Mesodermal cell (in vitro differentiated cells): ENCODE measurements at regions not wholly inside any gene's neighbourhood (a gene's known extent, or its start where the extent isn't known, plus 50 kb on each side); places are given as distances from the start of the nearest gene placed in this dataset.
"Not testable (repeated sequence)": the region's sequence is repeated elsewhere in the genome, so short reads cannot be mapped to it uniquely, and the experiment has no call there.

Experiments used
- H3K27ac ChIP-seq: 2 replicates; pipeline ENCODE4 v1.7.0; 2013; ENCODE audit warnings: mild to moderate bottlenecking, low read depth, low read length, moderate library complexity; ENCODE audit not compliant: severe bottlenecking
- H3K36me3 ChIP-seq: 2 replicates; pipeline ENCODE4 v1.7.1; 2013; ENCODE audit warnings: mild to moderate bottlenecking, low read length, moderate library complexity; ENCODE audit not compliant: control insufficient read depth, insufficient read depth
- H3K4me1 ChIP-seq: one replicate; pipeline ENCODE4 v1.7.1; 2013; ENCODE audit warnings: mild to moderate bottlenecking, low read length; ENCODE audit not compliant: insufficient read depth, control insufficient read depth, poor library complexity, severe bottlenecking
- H3K4me3 ChIP-seq: 2 replicates; pipeline ENCODE4 v1.7.0; 2013; ENCODE audit warnings: low read length, control low read depth, mild to moderate bottlenecking; ENCODE audit not compliant: insufficient read depth, poor library complexity, severe bottlenecking; ENCODE audit errors: extremely low read depth
- H3K9me3 ChIP-seq: 2 replicates; pipeline ENCODE4 v1.7.1; 2013; ENCODE audit warnings: mild to moderate bottlenecking, low read length, moderate library complexity; ENCODE audit not compliant: control insufficient read depth
- WGBS, 2 experiments: methylation state at CpG; one replicate each; pipeline ENCODE4 v1.1.5; 2013; ENCODE audit warnings: missing lambda C conversion rate in 2 of 2; ENCODE audit not compliant: insufficient coverage in 2 of 2; 5-methylcytosine and 5-hydroxymethylcytosine counted together

GRCh38 chr20:4470375-4470774, 215.9 kb upstream of the PRNP start:
- H3K4me3 ChIP-seq: no peak overlapping the region
- 80% methylated on average over 2 of the region's 3 CpGs; no CpG with 5 or more reads in 1 of the 2 experiments for WGBS, 2 experiments
- H3K4me1 ChIP-seq: peaks cover 8% of the 10 kb centered on the region
- H3K27ac ChIP-seq: no peak overlapping the region
- H3K36me3 ChIP-seq: no peaks in the 10 kb centered on the region
- no peaks in the 10 kb centered on the region for H3K9me3 ChIP-seq

- no peaks in the 10 kb centered on the region for H3K36me3 ChIP-seq
- no peaks in the 10 kb centered on the region for H3K9me3 ChIP-seq
- H3K4me3 ChIP-seq: no peak overlapping the region
- no peak overlapping the region for H3K27ac ChIP-seq
- H3K4me1 ChIP-seq: peaks cover 8% of the 10 kb centered on the region
- WGBS, 2 experiments: 100% methylated on average over 1 of the region's 4 CpGs; no CpG with 5 or more reads in 1 of the 2 experiments
Measured at GRCh38 chr20:4469910-4470309, 216.3 kb upstream of the PRNP start.

GRCh38 chr20:4468114-4468513, 218.1 kb upstream of the PRNP start:
- Histone ChIP-seq H3K4me1 (peaks cover 4% of the 10 kb centered on the region), H3K36me3 (no peaks in the 10 kb centered on the region), H3K27ac (no peak overlapping the region), H3K9me3 (no peaks in the 10 kb centered on the region), H3K4me3 (no peak overlapping the region)
- 100% methylated on average over 1 of the region's 1 CpG for WGBS, 2 experiments

- Histone ChIP-seq H3K36me3 (no peaks in the 10 kb centered on the region), H3K4me3 (no peak overlapping the region), H3K9me3 (no peaks in the 10 kb centered on the region), H3K4me1 (peaks cover 4% of the 10 kb centered on the region), H3K27ac (no peak overlapping the region)
- WGBS, 2 experiments: 93 to 100% methylated on average over 2 of the region's 4 CpGs
Measured at GRCh38 chr20:4465855-4466545, 216.9 kb upstream of the ADRA1D start.

GRCh38 chr20:4465212-4465611, 216.1 kb upstream of the ADRA1D start:
- no peaks in the 10 kb centered on the region for H3K9me3 ChIP-seq
- WGBS, 2 experiments: no CpG with 5 or more reads among the region's 1 CpG
- no peaks in the 10 kb centered on the region for H3K36me3 ChIP-seq
- peaks cover 4% of the 10 kb centered on the region for H3K4me1 ChIP-seq
- H3K27ac ChIP-seq: no peak overlapping the region
- no peak overlapping the region for H3K4me3 ChIP-seq

- not testable (repeated sequence) for H3K36me3 ChIP-seq, H3K27ac ChIP-seq, H3K4me1 ChIP-seq, H3K4me3 ChIP-seq, H3K9me3 ChIP-seq
- WGBS, 2 experiments: 100% methylated on average over 1 of the region's 1 CpG; no CpG with 5 or more reads in 1 of the 2 experiments
Measured at GRCh38 chr20:4462801-4463200, 213.7 kb upstream of the ADRA1D start.

- no peaks in the 10 kb centered on the region for H3K9me3 ChIP-seq
- no peaks in the 10 kb centered on the region for H3K4me1 ChIP-seq
- H3K27ac ChIP-seq: no peak overlapping the region
- H3K4me3 ChIP-seq: no peak overlapping the region
- H3K36me3 ChIP-seq: no peaks in the 10 kb centered on the region
Measured at GRCh38 chr20:4459081-4459480, 210.0 kb upstream of the ADRA1D start.

GRCh38 chr20:4457566-4458543, 208.8 kb upstream of the ADRA1D start:
- Histone ChIP-seq H3K4me1 (no peaks in the 10 kb centered on the region), H3K4me3 (no peak overlapping the region), H3K27ac (no peak overlapping the region), H3K9me3 (no peaks in the 10 kb centered on the region), H3K36me3 (no peaks in the 10 kb centered on the region)
- WGBS, 2 experiments: 94% methylated on average over 2 of the region's 2 CpGs; no CpG with 5 or more reads in 1 of the 2 experiments

- WGBS, 2 experiments: 95% methylated on average over 3 of the region's 4 CpGs; no CpG with 5 or more reads in 1 of the 2 experiments
- no peak overlapping the region for H3K27ac ChIP-seq
- no peaks in the 10 kb centered on the region for H3K9me3 ChIP-seq
- no peaks in the 10 kb centered on the region for H3K36me3 ChIP-seq
- no peak overlapping the region for H3K4me3 ChIP-seq
- no peaks in the 10 kb centered on the region for H3K4me1 ChIP-seq
Measured at GRCh38 chr20:4455996-4456395, 206.9 kb upstream of the ADRA1D start.

- H3K36me3 ChIP-seq: no peaks in the 10 kb centered on the region
- no peak overlapping the region for H3K4me3 ChIP-seq
- H3K9me3 ChIP-seq: no peaks in the 10 kb centered on the region
- H3K4me1 ChIP-seq: no peaks in the 10 kb centered on the region
- no peak overlapping the region for H3K27ac ChIP-seq
- WGBS, 2 experiments: 91 to 100% methylated on average over 1 of the region's 1 CpG
Measured at GRCh38 chr20:4455301-4455701, 206.2 kb upstream of the ADRA1D start.

GRCh38 chr20:4454111-4454510, 205.0 kb upstream of the ADRA1D start:
- no peaks in the 10 kb centered on the region for H3K36me3 ChIP-seq
- 96 to 97% methylated on average over 3 of the region's 4 CpGs for WGBS, 2 experiments
- no peaks in the 10 kb centered on the region for H3K9me3 ChIP-seq
- H3K27ac ChIP-seq: no peak overlapping the region
- no peak overlapping the region for H3K4me3 ChIP-seq
- H3K4me1 ChIP-seq: no peaks in the 10 kb centered on the region
